Calu3 (cell line): ENCODE measurements at regions not wholly inside any gene's neighbourhood (a gene's known extent, or its start where the extent isn't known, plus 50 kb on each side); places are given as distances from the start of the nearest gene placed in this dataset.

ENCODE experiments used
- BruUV-seq: library from RNA; stranded (reverse); fragments of 400-500 nt; replicated peaks from 2 replicates; lab custom pipeline; 2021; lab: Mats Ljungman, UMichigan
- CTCF ChIA-PET: fragments of 300-600 bp; sonication (Branson Sonifier 250); formaldehyde crosslinking; loops from one replicate; lab custom pipeline; 2022; ENCODE audit warnings: antibody characterized with exemption; lab: Charles Lee
- DNase-seq: peaks from one replicate; pipeline ENCODE4 v3.0.0; 2022
- H3K27ac Mint-ChIP-seq: one replicate; pipeline ENCODE4 v1.8.0; 2022; ENCODE audit warnings: mixed read lengths; ENCODE audit not compliant: unreplicated experiment
- H3K27me3 Mint-ChIP-seq: one replicate; pipeline ENCODE4 v1.8.0; 2022; ENCODE audit warnings: mixed read lengths; ENCODE audit not compliant: unreplicated experiment
- H3K36me3 Mint-ChIP-seq: one replicate; pipeline ENCODE4 v1.8.0; 2022; ENCODE audit warnings: mild to moderate bottlenecking, moderate library complexity, mixed read lengths; ENCODE audit not compliant: insufficient read depth, unreplicated experiment
- H3K4me1 Mint-ChIP-seq: one replicate; pipeline ENCODE4 v1.8.0; 2022; ENCODE audit warnings: mild to moderate bottlenecking, low read depth, mixed read lengths; ENCODE audit not compliant: unreplicated experiment
- H3K4me3 Mint-ChIP-seq: one replicate; pipeline ENCODE4 v1.8.0; 2022; ENCODE audit warnings: mild to moderate bottlenecking, low read depth, moderate library complexity, mixed read lengths; ENCODE audit not compliant: unreplicated experiment
- H3K9me3 Mint-ChIP-seq: one replicate; pipeline ENCODE4 v1.8.0; 2022; ENCODE audit warnings: low read depth, mixed read lengths; ENCODE audit not compliant: unreplicated experiment
- CTCF ChIP-seq: fragments of 200-600 bp; IDR thresholded peaks from one replicate; pipeline ENCODE4 v1.8.0; 2022; ENCODE audit warnings: antibody characterized with exemption; ENCODE audit not compliant: unreplicated experiment
- intact Hi-C: fragments of 100-400 bp; cut with micrococcal nuclease; formaldehyde crosslinking; loops from one replicate; pipeline ENCODE4 v1.10.0; 2022; ENCODE audit not compliant: unreplicated experiment

GRCh38 chr22:26957897-26958296 lies 300.5 kb downstream of the MIAT start:
- no peak for TF ChIP-seq CTCF
- H3K9me3 Mint-ChIP-seq: no peaks in the 10 kb centered on the region
- no peaks in the 10 kb centered on the region for H3K36me3 Mint-ChIP-seq
- CTCF ChIA-PET: no interaction called here
- H3K27me3 Mint-ChIP-seq: peaks cover 86% of the 10 kb centered on the region
- H3K27ac Mint-ChIP-seq: no peak overlapping the region
- BruUV-seq: no TSS peak
- H3K4me3 Mint-ChIP-seq: no peak overlapping the region
- H3K4me1 Mint-ChIP-seq: peaks cover 11% of the 10 kb centered on the region
- intact Hi-C loops: no loop called here
- DNase-seq: no peak

GRCh38 chr22:26958378-26958777 lies 301.0 kb downstream of the MIAT start:
- Mint-ChIP-seq H3K9me3 (no peaks in the 10 kb centered on the region), H3K27ac (no peak overlapping the region), H3K4me3 (no peak overlapping the region), H3K4me1 (peaks cover 11% of the 10 kb centered on the region), H3K36me3 (no peaks in the 10 kb centered on the region), H3K27me3 (peaks cover 82% of the 10 kb centered on the region)
- intact Hi-C loops: no loop called here
- no peak for DNase-seq
- no TSS peak for BruUV-seq
- TF ChIP-seq CTCF: no peak
- CTCF ChIA-PET: no interaction called here

GRCh38 chr22:26964642-26965041 lies 307.3 kb downstream of the MIAT start:
- Mint-ChIP-seq H3K9me3 (peaks cover 6% of the 10 kb centered on the region), H3K27me3 (peaks cover 49% of the 10 kb centered on the region), H3K4me1 (peaks cover 9% of the 10 kb centered on the region), H3K4me3 (no peak overlapping the region), H3K36me3 (no peaks in the 10 kb centered on the region), H3K27ac (no peak overlapping the region)
- CTCF ChIA-PET: interaction anchor here (0.7 kb wide), 2 partner anchors 279 to 1844 kb away, joined by 5 to 7 read pairs; no protein-coding TSS in a partner anchor
- DNase-seq: no peak
- no peak for TF ChIP-seq CTCF
- no TSS peak for BruUV-seq
- intact Hi-C loops: no loop called here

GRCh38 chr22:26967282-26967681 lies 309.9 kb downstream of the MIAT start:
- intact Hi-C loops: no loop called here
- no peak overlapping the region for H3K27ac Mint-ChIP-seq
- CTCF ChIA-PET: no interaction called here

More at GRCh38 chr22:26967282-26967681, 309.9 kb downstream of the MIAT start:
- H3K9me3 Mint-ChIP-seq: peaks cover 6% of the 10 kb centered on the region
- no TSS peak for BruUV-seq
- DNase-seq: no peak
- no peak overlapping the region for H3K4me3 Mint-ChIP-seq
- TF ChIP-seq CTCF: no peak
- H3K4me1 Mint-ChIP-seq: peaks cover 9% of the 10 kb centered on the region
- H3K27me3 Mint-ChIP-seq: peaks cover 35% of the 10 kb centered on the region
- H3K36me3 Mint-ChIP-seq: no peaks in the 10 kb centered on the region
